Naive thymus-derived CD8-positive, alpha-beta T cell (primary cell): ENCODE measurements at regions not wholly inside any gene's neighbourhood (a gene's known extent, or its start where the extent isn't known, plus 50 kb on each side); places are given as distances from the start of the nearest gene placed in this dataset.
"Not testable (repeated sequence)": the region's sequence is repeated elsewhere in the genome, so short reads cannot be mapped to it uniquely, and the experiment has no call there.

Experiments
- ATAC-seq, 2 donors: fragments of 150-1000 bp; cut with Tn5 transposase in 1 of 2; sonication (Bioruptor Pico), chemical (Tn5 transposase) in 1 of 2; 1 replicate in 1 of 2; 2 replicates in 1 of 2; pipeline ENCODE4 v1.10.0; 2021; ENCODE audit warnings: mild to moderate bottlenecking in 2 of 2, moderate library complexity in 2 of 2
- POLR2A ChIA-PET: fragments of 350-600 bp; sonication (Branson Sonifier 250); formaldehyde crosslinking; loops from one replicate; lab custom pipeline; 2021; ENCODE audit warnings: antibody characterized with exemption; lab: Charles Lee
- DNase-seq, 10 donors: peaks; one replicate each; pipeline versions ENCODE4 v3.0.0 to v3.0.0-alpha.2; 2020 to 2022
- H3K27ac Mint-ChIP-seq, 10 donors: one replicate each; pipeline ENCODE4 v1.8.0; 2020 to 2022; ENCODE audit warnings: mild to moderate bottlenecking in 10 of 10, mixed read lengths in 10 of 10, moderate library complexity in 4 of 10, inconsistent platforms in 1 of 10
- H3K27me3 Mint-ChIP-seq, 5 donors: one replicate each; pipeline ENCODE4 v1.8.0; 2021 to 2022; ENCODE audit warnings: mixed read lengths in 5 of 5
- H3K36me3 Mint-ChIP-seq, 3 donors: one replicate each; pipeline ENCODE4 v1.8.0; 2020 to 2022; ENCODE audit warnings: mixed read lengths in 3 of 3, mild to moderate bottlenecking in 2 of 3, inconsistent platforms in 1 of 3
- H3K4me1 Mint-ChIP-seq, 4 donors: one replicate each; pipeline ENCODE4 v1.8.0; 2021 to 2022; ENCODE audit warnings: mixed read lengths in 4 of 4
- H3K4me3 Mint-ChIP-seq, 10 donors: one replicate each; pipeline ENCODE4 v1.8.0; 2020 to 2022; ENCODE audit warnings: mild to moderate bottlenecking in 10 of 10, mixed read lengths in 10 of 10, moderate library complexity in 6 of 10, inconsistent platforms in 1 of 10
- H3K9me3 Mint-ChIP-seq, 9 donors: one replicate each; pipeline ENCODE4 v1.8.0; 2020 to 2022; ENCODE audit warnings: mixed read lengths in 9 of 9, mild to moderate bottlenecking in 3 of 9, inconsistent platforms in 1 of 9, moderate library complexity in 1 of 9

DNA sequence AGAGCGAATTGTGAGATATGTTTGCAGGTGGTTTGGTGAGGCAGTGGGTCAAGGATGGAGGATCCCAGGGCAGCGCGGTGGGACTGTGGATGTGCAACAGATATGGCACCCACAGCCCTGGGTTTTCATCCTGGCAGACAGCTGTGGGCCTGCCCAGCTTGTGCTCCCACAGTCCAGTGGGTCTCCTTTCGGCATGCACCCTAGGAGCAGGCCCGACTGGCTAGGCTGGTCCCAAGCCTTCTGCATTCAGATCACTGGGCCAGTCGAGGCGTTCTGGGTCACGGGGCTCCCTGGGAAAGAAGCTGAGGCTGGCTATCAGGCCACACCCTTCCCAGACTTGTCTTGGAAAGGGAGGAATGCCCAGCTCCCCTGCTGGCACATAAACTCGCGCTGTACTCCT is 2289.6 kb downstream of the ARAP2 start:
- Mint-ChIP-seq H3K27me3 (no peaks in the 10 kb centered on the region), H3K4me1 (no peaks in the 10 kb centered on the region), H3K27ac (no peak overlapping the region), H3K36me3 (no peaks in the 10 kb centered on the region), H3K4me3 (no peak overlapping the region), H3K9me3 (peaks cover 2 to 44% (median 19%) of the 10 kb centered on the region in 9 donors)
- DNase-seq, result peak in 1 of 10 donors; percentile 57
- POLR2A ChIA-PET, result no interaction called here
- no peak for ATAC-seq

GRCh38 chr4:33959519-33959918 is 2284.8 kb downstream of the ARAP2 start:
- H3K36me3 Mint-ChIP-seq, result no peaks in the 10 kb centered on the region
- H3K27ac Mint-ChIP-seq, result no peak overlapping the region
- peaks cover 6 to 40% (median 19%) of the 10 kb centered on the region in 9 donors for H3K9me3 Mint-ChIP-seq
- ATAC-seq, result no peak
- no peaks in the 10 kb centered on the region for H3K27me3 Mint-ChIP-seq
- no peaks in the 10 kb centered on the region for H3K4me1 Mint-ChIP-seq
- H3K4me3 Mint-ChIP-seq, result no peak overlapping the region
- no peak for DNase-seq
- POLR2A ChIA-PET, result no interaction called here

GRCh38 chr4:33961761-33962160 is 2282.6 kb downstream of the ARAP2 start:
- DNase-seq (no peak), ATAC-seq (no peak)
- POLR2A ChIA-PET, result no interaction called here
- peaks cover 4 to 31% (median 10%) of the 10 kb centered on the region in 9 donors for H3K9me3 Mint-ChIP-seq
- no peak overlapping the region for H3K27ac Mint-ChIP-seq
- H3K4me1 Mint-ChIP-seq, result no peaks in the 10 kb centered on the region
- no peaks in the 10 kb centered on the region for H3K36me3 Mint-ChIP-seq
- no peak overlapping the region for H3K4me3 Mint-ChIP-seq
- no peaks in the 10 kb centered on the region for H3K27me3 Mint-ChIP-seq

GRCh38 chr4:33966808-33967207 is 2277.5 kb downstream of the ARAP2 start:
- no peak for DNase-seq
- no peak for ATAC-seq
- Mint-ChIP-seq H3K4me3 (no peak overlapping the region), H3K9me3 (peaks cover 0 to 33% (median 11%) of the 10 kb centered on the region in 9 donors), H3K27me3 (no peaks in the 10 kb centered on the region), H3K4me1 (no peaks in the 10 kb centered on the region), H3K36me3 (no peaks in the 10 kb centered on the region), H3K27ac (no peak overlapping the region)
- POLR2A ChIA-PET, result no interaction called here

- Mint-ChIP-seq H3K27ac (no peak overlapping the region), H3K9me3 (peaks cover 0 to 23% (median 8%) of the 10 kb centered on the region in 9 donors)
Measured at GRCh38 chr4:33974270-33974669, 2270.0 kb downstream of the ARAP2 start.

GRCh38 chr4:33975995-33976394 is 2268.3 kb downstream of the ARAP2 start:
- Mint-ChIP-seq H3K27me3 (no peaks in the 10 kb centered on the region), H3K27ac (no peak overlapping the region), H3K9me3 (peaks cover 0 to 22% (median 10%) of the 10 kb centered on the region in 9 donors), H3K4me1 (no peaks in the 10 kb centered on the region), H3K36me3 (no peaks in the 10 kb centered on the region), H3K4me3 (no peak overlapping the region)
- ATAC-seq, result no peak
- no peak for DNase-seq
- POLR2A ChIA-PET, result no interaction called here

More at GRCh38 chr4:33974270-33974669, 2270.0 kb downstream of the ARAP2 start:
- no peak for DNase-seq
- H3K4me3 Mint-ChIP-seq, result no peak overlapping the region
- no peaks in the 10 kb centered on the region for H3K36me3 Mint-ChIP-seq
- no peaks in the 10 kb centered on the region for H3K4me1 Mint-ChIP-seq
- POLR2A ChIA-PET, result no interaction called here
- H3K27me3 Mint-ChIP-seq, result no peaks in the 10 kb centered on the region
- no peak for ATAC-seq

- ATAC-seq, H3K27me3 Mint-ChIP-seq, H3K4me3 Mint-ChIP-seq, H3K4me1 Mint-ChIP-seq, H3K36me3 Mint-ChIP-seq, DNase-seq, H3K27ac Mint-ChIP-seq, POLR2A ChIA-PET: not testable (repeated sequence)
- peaks cover 0 to 17% (median 5%) of the 10 kb centered on the region in 9 donors for H3K9me3 Mint-ChIP-seq
Measured at GRCh38 chr4:33979781-33980180, 2264.5 kb downstream of the ARAP2 start.

DNA sequence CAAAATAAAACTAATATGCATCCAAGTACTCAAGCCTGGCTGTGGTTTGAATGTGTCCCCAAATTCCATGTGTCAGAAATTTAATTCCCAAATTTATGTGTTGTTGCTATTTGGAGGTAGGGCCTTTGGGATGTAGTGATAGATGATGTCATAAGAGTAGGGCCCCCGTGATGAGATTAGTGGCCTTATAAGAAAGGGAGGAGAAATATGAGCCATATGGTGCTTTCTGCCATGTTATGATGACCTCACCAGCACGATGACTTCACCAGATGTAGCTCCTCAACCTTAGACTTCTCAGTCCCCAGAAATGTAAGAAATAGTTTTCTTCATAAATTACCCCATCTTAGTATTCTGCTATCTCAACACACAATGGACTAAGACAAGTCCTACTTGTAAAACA is 2264.0 kb downstream of the ARAP2 start:
- peaks cover 0 to 17% (median 5%) of the 10 kb centered on the region in 9 donors for H3K9me3 Mint-ChIP-seq
- POLR2A ChIA-PET, result no interaction called here
- DNase-seq (no peak), ATAC-seq (no peak)
- H3K36me3 Mint-ChIP-seq, result no peaks in the 10 kb centered on the region
- H3K27me3 Mint-ChIP-seq, result no peaks in the 10 kb centered on the region
- no peak overlapping the region for H3K27ac Mint-ChIP-seq
- H3K4me1 Mint-ChIP-seq, result no peaks in the 10 kb centered on the region
- no peak overlapping the region for H3K4me3 Mint-ChIP-seq

DNA sequence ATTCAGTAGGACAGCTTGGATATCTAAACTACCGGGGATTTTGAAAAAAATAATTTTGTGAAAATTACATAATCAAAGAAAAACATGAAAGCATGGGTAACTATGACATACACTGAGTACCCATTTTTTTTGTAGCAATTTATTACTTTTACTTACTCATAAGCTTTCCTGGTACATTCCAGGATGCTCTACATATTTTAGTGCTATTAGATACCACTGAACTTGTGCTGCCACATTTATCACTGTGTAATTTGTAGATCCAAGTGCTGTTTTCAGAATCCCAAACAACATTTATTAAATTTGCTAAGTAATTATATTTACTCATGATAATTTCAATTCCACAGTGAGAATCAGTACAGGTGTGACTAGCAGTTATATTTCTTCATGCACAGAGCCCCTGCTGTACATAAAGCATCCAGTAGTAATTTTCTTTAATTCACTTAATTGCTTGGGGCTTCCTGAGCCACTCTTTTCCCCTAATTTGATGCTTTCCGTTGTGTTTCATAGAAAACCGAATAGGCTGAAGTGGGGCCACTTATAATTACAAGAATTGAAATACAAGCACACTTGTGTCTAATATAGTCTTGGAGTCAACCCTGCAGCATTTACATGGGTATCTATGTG is 2254.4 kb downstream of the ARAP2 start:
- ATAC-seq, result no peak
- POLR2A ChIA-PET, result no interaction called here
- H3K9me3 Mint-ChIP-seq, result peaks cover 0 to 16% (median 2%) of the 10 kb centered on the region in 9 donors
- DNase-seq, result no peak
- no peak overlapping the region for H3K4me3 Mint-ChIP-seq
- H3K27me3 Mint-ChIP-seq, result no peaks in the 10 kb centered on the region
- H3K27ac Mint-ChIP-seq, result no peak overlapping the region
- H3K36me3 Mint-ChIP-seq, result no peaks in the 10 kb centered on the region
- H3K4me1 Mint-ChIP-seq, result no peaks in the 10 kb centered on the region

- DNase-seq (no peak), ATAC-seq (no peak)
- POLR2A ChIA-PET, result no interaction called here
- Mint-ChIP-seq H3K9me3 (peaks cover 0 to 12% (median 8%) of the 10 kb centered on the region in 9 donors), H3K4me1 (no peaks in the 10 kb centered on the region), H3K27me3 (no peaks in the 10 kb centered on the region), H3K27ac (no peak overlapping the region), H3K36me3 (no peaks in the 10 kb centered on the region), H3K4me3 (no peak overlapping the region)
Measured at GRCh38 chr4:33996075-33996718, 2248.1 kb downstream of the ARAP2 start.

DNA sequence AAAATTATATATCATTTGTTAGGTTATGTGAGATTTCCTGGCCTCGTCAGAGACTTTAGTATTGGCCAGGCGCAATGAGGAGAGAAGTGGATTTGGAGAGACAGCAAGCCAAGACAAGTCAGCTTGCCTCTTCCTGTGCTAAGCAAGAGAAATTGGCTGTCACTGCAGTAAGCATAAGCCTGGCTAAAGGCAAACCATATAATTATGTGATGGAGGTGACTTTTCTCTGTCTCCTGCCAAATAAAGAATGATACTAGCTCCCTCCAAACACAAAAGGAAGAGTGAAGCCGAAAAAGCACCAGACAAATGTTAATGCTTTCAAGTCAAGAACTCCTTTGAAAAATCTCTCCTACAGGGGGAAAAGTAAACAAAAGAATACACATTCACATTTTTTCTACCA is 2246.0 kb downstream of the ARAP2 start:
- peaks cover 0 to 11% (median 9%) of the 10 kb centered on the region in 9 donors for H3K9me3 Mint-ChIP-seq
- H3K27me3 Mint-ChIP-seq, result no peaks in the 10 kb centered on the region
- POLR2A ChIA-PET, result no interaction called here
- ATAC-seq, result no peak
- no peak for DNase-seq
- H3K27ac Mint-ChIP-seq, result no peak overlapping the region
- H3K4me3 Mint-ChIP-seq, result no peak overlapping the region
- H3K36me3 Mint-ChIP-seq, result no peaks in the 10 kb centered on the region
- no peaks in the 10 kb centered on the region for H3K4me1 Mint-ChIP-seq

GRCh38 chr4:34000356-34000755 is 2244.0 kb downstream of the ARAP2 start:
- no peaks in the 10 kb centered on the region for H3K27me3 Mint-ChIP-seq
- DNase-seq, result no peak
- no peak overlapping the region for H3K27ac Mint-ChIP-seq
- POLR2A ChIA-PET, result no interaction called here
- H3K36me3 Mint-ChIP-seq, result no peaks in the 10 kb centered on the region
- H3K4me1 Mint-ChIP-seq, result no peaks in the 10 kb centered on the region
- no peak for ATAC-seq
- peaks cover 0 to 11% (median 9%) of the 10 kb centered on the region in 9 donors for H3K9me3 Mint-ChIP-seq
- no peak overlapping the region for H3K4me3 Mint-ChIP-seq

GRCh38 chr4:34006540-34006939 is 2237.8 kb downstream of the ARAP2 start:
- not testable (repeated sequence) for ATAC-seq

DNA sequence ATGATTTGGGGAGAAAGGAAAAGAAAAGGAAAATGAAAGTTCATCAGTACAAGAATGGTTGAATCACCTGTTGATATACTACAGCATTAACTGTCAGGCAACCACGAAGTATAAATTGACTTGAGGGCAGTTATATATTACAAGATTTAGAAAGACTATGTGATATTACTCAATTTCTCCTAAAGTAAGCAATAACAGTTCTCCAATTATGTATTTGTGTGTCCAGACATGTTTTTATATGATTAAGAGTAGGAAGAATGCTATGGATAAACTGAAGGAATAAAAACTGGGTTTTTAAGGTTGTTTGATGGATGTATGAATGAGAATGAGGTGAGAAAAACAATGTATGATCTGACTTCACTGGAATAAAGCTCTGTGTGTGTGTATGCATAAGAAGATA is 2234.4 kb downstream of the ARAP2 start:
- Mint-ChIP-seq H3K4me3 (no peak overlapping the region), H3K36me3 (no peaks in the 10 kb centered on the region), H3K27me3 (no peaks in the 10 kb centered on the region), H3K4me1 (no peaks in the 10 kb centered on the region), H3K27ac (no peak overlapping the region), H3K9me3 (peaks cover 0 to 19% (median 1%) of the 10 kb centered on the region in 9 donors)
- ATAC-seq, result no peak
- POLR2A ChIA-PET, result no interaction called here
- no peak for DNase-seq

More at GRCh38 chr4:34006540-34006939, 2237.8 kb downstream of the ARAP2 start:
- peaks cover 0 to 22% (median 0%) of the 10 kb centered on the region in 9 donors for H3K9me3 Mint-ChIP-seq
- H3K4me1 Mint-ChIP-seq, H3K27ac Mint-ChIP-seq, DNase-seq, POLR2A ChIA-PET, H3K36me3 Mint-ChIP-seq, H3K27me3 Mint-ChIP-seq, H3K4me3 Mint-ChIP-seq: not testable (repeated sequence)
